DMS153 treated with DMSO at 0.1 percent for 48 hours (cell line): ENCODE measurements at regions not wholly inside any gene's neighbourhood (a gene's known extent, or its start where the extent isn't known, plus 50 kb on each side); places are given as distances from the start of the nearest gene placed in this dataset.

Source experiments
- DNase-seq: peaks from one replicate; lab custom pipeline; 2025; ENCODE audit not compliant: unreplicated experiment; lab: John Stamatoyannopoulos, UW

DNA sequence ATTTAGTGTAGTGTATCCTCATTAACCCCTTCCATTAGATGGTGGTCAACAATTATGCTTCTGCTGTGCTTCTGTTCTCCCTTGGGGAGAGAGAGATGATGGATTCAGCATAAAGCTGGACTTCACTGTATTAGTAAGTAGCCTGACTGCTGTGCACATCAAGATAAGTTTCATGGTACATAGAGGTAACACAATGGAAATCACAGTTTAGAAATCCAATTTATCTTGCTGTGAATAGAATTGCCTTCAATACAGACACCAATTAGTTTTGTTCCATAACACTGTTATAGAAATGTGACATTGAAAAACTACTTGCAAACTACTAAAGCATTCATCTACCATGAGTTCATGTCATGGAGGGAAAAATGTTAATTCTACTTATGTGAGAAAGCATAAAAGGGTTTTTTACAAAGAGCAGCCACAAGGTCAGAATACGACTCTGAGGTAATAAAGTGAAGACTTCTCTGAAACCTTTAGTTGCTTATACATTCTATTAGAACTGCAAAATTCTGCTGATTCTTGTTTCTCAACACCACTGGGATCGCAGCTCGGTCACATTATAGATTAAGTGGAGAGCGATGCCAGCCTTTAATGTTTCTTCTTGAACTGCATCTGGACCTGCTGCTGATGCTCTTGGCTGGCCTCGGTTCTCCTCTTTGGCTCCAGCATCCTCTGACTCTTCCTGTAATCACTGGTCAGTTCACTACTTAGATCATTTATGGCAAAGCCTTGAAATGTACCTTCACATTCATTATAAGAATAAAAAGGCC is 190.8 kb downstream of the ATP23 start:
- no peak for DNase-seq

DNA sequence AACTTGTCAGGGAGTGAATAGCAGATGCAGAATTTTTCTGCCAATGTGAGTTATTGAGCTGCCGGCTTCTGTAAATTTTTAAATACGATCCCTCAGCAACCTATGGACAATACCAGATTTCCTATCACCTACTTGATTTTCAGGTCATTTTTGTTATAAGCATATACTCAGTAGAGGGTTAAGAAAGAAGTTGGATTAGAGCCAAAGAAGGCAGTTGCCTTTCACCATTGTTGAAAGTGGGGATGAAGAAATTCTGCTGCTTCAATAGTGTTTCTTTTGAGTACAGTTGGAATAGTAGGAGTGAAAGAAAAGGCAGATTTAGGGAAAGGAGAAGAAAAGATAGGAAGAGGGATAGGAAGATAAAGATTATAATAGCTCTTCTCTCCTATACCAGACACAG is 197.1 kb downstream of the ATP23 start:
- DNase-seq, result no peak

DNA sequence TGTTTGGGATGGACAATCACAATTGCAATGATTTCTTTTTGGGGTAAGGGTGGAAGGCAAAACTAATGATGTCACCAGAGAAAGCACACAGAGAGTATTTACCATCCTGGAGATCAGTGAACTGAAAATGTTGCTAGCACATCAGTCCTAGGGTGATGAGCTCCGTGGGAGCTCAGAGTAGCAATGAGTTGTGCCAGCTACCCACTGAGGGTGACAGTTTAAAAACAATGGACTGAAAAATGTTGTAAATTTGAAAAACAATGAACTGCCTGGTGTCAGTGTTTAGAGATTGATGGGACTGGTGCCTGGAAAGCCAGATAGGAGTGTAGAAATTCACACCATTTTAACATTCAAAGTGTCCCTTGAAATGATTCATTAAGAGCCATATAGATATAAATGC is 198.5 kb downstream of the ATP23 start:
- no peak for DNase-seq

DNA sequence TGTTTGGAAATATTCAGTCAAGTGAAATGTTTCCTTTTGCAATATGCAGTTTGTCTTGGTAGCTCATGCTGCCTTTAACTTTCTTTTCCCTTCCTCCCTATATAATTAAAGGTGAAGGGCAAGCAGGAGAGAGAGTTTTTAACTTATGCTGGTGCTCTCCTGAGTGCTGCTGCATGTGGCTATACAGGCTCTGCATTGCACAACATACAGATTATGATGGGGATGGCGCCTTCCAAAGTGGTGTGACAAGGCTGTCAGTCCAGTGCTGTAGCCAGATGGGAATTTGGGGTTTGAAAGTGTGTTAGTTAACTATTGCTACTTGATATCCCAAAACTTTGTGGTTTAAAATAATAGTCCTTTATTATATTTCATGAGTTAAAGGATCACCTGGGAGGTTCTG is 199.0 kb downstream of the ATP23 start:
- DNase-seq, result no peak

DNA sequence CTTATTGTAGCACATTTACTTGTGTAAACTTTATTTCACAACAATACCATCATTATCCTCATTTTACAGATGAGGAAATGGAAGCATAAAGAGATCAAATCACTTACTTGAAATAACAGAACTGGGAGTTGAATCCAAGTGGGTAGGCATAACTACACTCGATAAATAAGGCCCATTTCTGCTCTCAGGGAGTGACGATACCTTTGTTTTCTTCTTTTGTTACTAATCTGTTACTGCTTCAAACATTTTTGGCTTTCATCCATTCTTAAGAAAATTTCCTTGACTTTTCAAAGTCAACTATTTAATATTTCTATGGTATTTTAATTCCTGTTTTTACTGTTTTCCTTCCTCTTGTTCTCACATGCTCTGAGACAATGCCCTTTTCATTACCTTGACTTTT is 201.6 kb downstream of the ATP23 start:
- no peak for DNase-seq

DNA sequence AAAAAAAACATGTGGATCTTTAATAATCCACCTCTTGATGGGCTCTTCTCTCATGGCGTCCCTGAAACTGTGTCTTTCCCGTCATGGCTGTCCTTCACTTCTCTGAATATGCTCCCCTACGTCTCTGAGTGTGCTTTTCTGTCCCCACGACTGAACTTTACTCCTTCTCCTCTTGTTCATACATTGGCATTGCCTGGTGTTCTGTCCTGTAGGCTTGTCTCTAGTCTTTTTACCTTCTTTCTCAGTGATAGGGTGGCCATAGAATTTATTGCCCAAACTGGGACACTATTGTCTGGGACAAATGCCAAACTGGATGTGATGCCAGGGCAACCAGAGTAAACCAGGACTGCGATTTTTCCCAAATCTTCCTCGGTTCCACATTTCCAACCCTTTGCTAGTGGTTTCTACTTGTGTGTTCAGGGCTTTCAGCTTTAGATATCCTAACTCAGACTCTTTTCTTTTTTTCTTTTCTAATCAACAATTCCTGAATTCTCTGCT is 202.2 kb downstream of the ATP23 start:
- DNase-seq, result no peak

DNA sequence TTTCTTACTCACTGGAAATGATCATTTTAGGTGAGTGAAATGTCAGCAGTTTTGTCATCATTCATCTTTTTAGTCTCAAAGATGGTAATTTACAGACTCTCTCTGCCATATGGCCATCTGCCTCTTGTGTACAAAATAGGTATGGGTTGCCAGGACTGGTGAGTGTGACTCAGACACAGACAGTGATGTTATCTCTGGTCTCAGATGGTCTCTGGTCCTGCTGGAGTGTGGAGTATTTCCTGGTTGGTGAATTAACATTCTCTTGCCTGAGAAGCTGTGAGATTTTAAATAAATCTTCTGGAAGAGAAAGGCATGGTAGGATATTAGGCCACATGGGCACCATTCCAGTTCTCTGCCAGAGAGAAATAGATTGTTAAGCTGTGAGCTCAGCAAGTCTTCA is 207.0 kb downstream of the ATP23 start:
- peak; percentile 13 for DNase-seq

DNA sequence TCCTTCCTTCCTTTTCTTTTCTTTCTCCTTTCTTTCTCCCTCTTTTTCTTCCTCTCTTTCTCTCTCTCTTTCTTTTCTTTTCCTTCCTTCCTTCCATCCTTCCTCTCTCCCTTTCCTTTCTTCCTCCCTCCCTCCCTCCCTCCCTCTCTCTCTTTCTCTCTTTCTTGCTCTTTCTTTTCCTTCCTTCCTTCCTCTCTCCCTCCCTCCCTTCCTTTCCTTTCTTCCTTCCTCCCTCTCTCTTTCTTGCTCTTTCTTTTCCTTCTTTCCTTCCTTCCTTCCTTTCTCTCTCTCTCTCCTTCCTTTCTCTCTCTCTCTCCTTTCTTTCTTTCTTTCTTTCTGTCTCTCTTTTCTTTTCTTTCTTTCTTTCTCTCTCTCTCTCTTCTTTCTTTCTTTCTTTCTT is 207.6 kb downstream of the ATP23 start:
- no peak for DNase-seq

DNA sequence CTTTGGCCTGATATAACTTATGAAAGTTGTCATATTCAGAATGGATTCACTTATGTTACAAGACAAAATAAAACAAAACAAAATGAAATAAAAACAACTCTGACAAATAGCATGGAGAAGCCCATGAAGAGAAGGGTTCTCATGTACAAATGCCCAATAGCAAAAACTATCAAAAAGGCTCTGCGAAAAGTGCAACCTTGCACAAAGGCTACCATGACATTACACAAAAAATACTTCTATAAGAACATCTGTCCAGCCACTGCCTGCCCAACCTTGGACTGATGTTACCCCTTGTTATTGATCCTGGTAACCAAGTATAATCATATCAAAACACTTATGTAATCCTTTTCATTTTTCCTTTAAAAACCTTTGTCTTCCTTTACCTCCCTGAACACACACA is 213.0 kb downstream of the ATP23 start:
- DNase-seq, result no peak

DNA sequence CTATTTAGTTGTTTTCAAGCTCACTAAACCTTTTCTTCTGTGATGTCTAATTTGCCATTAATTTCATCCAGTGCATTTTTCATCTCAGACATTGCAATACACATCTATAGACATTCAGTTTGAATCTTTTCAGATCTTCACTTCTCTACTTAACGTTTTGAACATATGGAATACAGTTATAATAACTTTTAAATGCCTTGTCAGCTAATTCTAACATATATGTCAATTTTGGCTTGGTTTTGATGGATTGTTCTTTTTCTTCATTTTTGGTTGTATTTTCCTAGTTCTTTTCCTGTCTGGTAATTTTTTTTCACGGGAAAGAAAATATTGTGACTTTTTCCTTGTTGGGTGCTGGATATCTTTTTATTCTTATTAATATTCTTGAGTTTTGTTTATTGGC is 215.3 kb downstream of the ATP23 start:
- no peak for DNase-seq

DNA sequence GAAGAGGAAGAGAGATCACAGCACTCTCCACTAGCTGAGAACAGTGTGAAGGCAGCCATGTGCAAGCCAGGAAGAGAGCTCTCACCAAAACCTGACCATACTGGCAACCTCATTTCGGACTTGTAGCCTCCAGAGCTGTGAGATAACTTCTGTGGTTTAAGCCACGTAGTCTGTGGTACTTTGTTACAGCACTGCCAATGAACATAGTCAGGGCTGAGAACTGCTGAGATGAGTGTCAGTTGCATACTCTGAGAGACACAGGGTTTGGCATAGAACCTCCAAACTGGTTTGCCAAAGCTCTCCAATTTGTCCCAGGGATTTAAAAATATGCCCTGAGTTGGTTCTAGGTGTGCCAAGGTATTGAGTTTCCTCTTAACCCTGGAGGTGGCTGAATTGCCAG is 218.6 kb downstream of the ATP23 start:
- DNase-seq, result no peak

DNA sequence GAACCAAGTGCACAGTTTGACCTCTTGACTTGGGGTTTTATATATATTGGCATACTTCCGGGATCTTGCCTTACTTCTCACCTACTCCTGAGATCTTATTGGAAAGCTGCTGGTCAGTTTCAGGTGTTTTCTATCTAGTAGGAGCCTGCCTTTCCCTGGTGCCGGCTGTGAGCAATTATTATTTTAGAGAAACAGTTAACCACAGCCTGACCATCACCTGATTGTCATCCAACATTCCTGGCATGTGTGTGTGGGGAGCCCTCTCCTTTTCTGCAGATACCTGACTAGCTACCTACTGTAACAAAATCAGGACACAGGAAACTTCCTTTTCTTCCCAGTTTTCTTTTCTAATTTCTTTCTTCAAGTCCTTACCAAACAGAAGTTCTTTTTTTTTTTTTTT is 220.4 kb downstream of the ATP23 start:
- DNase-seq, result no peak

DNA sequence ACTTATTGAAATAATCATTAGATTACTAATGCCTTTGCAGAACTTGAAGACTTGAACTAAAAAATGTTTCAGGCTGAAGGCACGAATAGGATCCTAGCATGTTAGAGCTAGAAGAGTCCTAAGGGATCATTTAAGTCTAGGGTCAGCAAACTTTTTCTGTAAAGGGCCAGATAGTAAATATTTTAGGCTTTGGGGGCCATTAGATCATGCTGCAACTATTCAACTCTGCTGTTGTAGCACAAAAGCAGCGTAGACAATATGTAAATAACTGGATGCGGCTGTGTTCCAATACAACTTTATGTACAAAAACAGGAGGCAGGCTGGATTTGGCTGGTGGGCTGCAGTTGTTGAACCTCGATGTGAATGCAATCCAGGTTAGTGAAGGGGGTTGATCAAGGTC is 221.7 kb downstream of the ATP23 start:
- no peak for DNase-seq

DNA sequence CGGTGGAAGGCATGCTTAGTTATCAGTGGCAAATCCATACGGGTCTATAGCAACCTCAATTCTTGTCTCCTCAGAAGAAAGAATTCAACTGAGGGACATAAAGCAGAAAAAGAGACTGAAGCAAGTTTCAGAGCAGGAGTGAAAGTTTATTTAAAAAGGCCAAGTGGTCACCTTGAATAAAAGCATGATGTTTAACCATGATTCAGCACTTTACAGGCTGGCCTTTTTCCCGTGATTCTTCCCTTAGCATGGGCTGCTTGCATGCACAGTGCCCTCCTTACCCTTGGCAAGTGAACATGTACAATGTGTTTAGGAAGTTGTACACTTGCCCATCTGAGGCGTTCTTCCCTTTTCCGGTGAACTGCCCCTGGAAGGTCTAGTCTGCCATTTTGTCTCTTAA is 225.3 kb downstream of the ATP23 start:
- DNase-seq, result no peak

DNA sequence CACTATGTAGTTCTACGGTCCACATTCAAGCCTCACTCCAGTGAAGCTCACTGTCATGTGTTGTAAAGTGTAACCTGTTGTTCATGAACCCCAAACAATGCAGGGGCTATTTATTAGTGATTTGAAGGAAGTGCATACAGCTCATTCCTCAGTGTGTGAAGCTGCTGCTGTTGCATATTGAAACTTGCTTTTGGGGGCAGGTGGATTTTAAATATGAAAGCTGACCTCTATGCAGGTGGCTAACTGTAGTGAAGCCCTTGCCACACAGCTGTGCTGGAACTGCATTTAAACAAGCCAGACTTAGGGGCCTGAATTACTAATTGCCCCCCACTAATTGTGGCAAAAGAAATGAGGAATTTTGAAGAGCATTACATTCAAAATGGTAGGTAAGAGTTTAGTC is 226.3 kb downstream of the ATP23 start:
- no peak for DNase-seq

DNA sequence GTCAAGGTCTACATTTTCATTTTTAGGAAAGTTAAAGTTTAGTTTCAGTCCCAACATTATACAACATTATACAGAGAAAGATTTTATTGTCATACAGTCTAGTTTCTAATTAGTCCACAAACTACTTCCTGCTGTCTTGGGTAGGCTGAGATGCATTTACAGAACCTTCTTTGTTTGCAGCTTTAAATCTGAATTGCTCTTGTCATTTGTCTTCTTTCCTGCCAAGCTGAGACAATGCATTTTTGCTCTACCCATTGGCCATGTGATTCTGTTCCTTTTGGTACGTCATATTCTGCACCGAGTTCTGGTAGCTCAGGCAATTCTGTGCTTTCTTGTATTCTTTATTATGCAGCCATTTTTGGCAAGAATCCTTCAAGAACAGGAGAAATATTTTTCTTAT is 228.5 kb downstream of the ATP23 start:
- no peak for DNase-seq

DNA sequence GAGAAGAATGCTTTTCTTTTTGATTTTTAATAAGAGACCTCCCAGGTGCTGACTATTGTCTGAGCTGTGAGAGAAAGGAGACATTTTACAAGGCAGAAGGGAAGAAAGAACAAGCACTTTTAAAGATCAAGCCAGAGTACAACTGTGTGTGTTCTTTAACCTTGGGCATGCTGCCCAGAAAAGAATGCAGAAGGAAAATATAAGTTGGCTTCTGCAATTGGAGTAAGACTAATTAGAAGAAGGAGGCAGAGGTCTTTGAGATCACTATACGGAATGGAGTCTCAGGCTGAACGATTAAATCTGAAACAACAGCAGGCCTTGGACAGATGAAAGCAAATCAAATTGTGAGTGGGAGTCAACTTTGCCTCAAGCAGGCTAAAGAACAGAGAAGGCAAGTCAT is 230.5 kb downstream of the ATP23 start:
- no peak for DNase-seq

DNA sequence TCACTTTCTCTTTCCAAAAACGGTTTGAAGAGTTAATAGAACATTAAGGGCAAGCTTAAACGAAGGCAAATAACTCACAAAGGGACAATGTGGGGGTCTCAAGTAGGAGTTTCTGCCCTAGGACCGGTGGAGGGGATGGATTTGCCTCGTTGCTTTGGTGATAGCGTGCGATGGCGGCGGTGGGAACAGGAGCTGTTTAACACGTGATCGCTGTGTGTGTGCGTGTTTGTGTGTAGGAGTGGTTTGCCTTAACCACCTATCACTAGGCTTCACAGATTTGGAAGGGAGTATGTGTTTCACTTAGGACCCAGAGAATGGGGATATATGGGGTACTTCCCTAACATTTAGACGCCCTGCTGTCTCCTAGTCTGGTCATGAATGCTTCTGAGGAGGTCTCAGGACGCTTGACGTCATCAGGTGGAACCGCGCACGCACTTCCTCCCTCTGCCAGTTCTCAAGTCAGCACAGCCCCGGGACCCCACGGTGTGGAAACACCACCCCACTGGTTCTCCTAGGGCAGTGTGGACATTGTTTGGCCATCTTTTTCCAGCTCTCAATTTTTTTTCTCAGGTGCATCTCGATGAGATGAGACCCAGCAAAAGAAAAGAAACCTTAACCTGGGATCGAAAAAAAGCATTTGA is 231.2 kb downstream of the ATP23 start:
- DNase-seq, result no peak

DNA sequence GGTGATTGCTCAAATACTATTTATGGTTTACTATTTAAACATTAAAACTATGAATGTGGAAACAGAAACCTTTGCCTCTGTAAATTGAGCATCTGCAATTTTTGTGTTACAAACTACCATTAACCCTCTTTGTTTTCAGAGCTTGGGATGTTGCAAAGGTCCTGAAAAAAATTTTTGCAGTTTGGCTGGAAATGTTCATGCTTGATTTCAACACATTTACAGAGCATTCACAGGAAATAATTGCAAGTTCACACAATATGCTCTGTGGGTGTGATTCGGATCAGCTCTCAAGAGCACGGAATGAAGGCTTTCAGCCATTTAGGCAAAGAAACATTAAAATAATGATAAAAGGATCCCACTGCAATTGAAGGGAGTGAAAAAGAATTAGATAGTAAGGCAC is 232.9 kb downstream of the ATP23 start:
- DNase-seq, result no peak

DNA sequence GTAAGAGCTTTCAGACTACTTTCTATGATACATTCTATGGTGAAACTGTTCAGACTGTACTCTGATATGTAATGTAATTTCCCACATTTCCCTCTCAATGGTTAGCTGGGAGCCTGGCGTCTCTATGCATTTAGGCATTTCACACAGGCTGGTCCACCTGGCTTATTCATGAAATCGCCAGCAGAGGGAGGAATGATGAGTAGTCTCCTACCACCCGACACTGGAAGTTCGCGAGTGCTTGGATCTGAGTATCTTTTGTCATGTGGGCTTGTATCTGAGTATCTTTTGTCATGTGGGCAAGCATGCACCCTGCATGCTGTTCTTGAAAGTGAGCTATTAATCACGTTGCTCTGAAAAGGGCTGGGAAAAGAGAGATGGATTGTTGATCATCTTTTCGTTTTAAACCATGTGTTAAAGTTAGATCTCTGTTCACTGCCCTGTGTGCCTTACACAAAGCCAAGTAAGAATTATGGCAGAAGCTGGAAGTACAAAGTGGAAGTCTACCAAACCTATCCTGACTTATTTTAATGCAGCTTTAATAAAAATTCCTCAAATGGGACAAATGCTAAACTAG is 235.0 kb downstream of the ATP23 start:
- no peak for DNase-seq

DNA sequence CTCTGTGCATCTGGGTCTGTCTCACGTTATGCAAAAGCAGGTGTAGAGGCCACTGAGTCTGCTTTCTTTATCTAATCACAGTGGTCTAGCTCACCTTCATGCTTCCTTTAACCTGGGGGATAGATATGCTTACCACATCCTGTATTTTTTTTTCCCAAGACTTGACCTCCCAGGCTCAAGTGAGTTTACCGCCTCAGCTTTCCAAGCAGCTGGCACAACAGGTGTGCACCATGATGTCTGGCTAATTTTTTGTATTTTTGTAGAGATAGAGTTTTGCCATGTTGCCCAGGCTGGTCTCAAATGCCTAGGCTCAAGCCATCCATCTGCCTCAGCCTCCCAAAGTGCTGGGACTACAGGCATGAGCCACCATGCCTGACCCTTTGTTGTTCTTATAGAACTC is 236.0 kb downstream of the ATP23 start:
- DNase-seq, result no peak

DNA sequence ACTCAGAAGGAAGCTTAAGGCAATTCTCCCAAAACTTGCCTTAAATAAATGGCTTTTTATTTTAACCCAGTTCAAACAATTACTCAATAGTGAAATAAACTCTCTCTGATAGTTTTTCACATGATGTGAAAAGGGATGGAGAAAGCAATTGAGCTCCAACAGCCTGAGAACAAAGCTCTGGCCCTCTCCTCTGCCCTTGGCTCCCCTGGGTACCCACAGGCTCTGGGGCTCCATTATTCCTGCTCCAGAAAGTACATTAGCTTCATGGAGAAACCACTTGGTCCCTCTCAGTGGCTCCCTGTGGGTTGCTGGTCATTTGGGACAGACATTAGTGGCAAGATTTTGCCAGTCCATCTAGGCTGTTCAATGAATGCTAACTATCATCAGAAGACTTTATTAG is 242.8 kb downstream of the ATP23 start:
- no peak for DNase-seq

DNA sequence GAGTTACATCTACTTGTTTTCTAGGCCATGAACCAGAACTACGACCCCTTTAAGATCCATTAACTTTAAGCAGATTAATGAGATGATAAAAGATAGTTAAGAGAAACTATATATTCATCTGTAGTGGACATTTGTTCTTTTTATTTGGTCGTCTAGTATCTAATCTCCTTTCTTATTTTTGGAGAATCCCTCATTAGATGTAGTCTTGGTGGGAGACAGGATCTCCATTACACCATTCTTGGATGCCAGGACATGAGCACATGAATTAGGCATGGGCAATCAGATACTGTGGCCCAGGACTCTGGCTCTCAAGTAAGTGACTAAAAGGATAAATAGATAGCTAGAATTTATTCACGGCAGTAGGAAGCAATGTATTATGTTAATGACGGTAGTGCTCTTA is 245.0 kb downstream of the ATP23 start:
- DNase-seq, result no peak
